Mucosa of stomach (tissue), 1 donor: ENCODE measurements at regions not wholly inside any gene's neighbourhood (a gene's known extent, or its start where the extent isn't known, plus 50 kb on each side); places are given as distances from the start of the nearest gene placed in this dataset.
"Not testable (repeated sequence)": the region's sequence is repeated elsewhere in the genome, so short reads cannot be mapped to it uniquely, and the experiment has no call there.

Source experiments
- H3K27me3 ChIP-seq: one replicate; pipeline ENCODE4 v1.7.0; 2013; ENCODE audit warnings: mild to moderate bottlenecking, low read length; ENCODE audit not compliant: control insufficient read depth, insufficient read depth
- H3K36me3 ChIP-seq: one replicate; pipeline ENCODE4 v1.7.0; 2013; ENCODE audit warnings: low read length; ENCODE audit not compliant: control insufficient read depth, insufficient read depth
- H3K4me1 ChIP-seq: one replicate; pipeline ENCODE4 v1.7.0; 2013; ENCODE audit warnings: mild to moderate bottlenecking, low read length; ENCODE audit not compliant: control insufficient read depth, insufficient read depth
- H3K4me3 ChIP-seq: one replicate; pipeline ENCODE4 v1.7.0; 2013; ENCODE audit warnings: low read length
- H3K9ac ChIP-seq: one replicate; pipeline ENCODE4 v1.7.0; 2013; ENCODE audit warnings: mild to moderate bottlenecking, low read length, moderate library complexity
- H3K9me3 ChIP-seq: one replicate; pipeline ENCODE4 v1.7.0; 2013; ENCODE audit warnings: mild to moderate bottlenecking, low read length, moderate library complexity; ENCODE audit not compliant: control insufficient read depth
- donor health status: Pancreatic carcinoma.

GRCh38 chr20:25864963-25865714 is 168.5 kb upstream of the ZNF337 start:
- not testable (repeated sequence) for H3K9ac ChIP-seq, H3K36me3 ChIP-seq, H3K4me3 ChIP-seq, H3K9me3 ChIP-seq
- Histone ChIP-seq H3K4me1 (peaks cover 25% of the 10 kb centered on the region), H3K27me3 (peaks cover 75% of the 10 kb centered on the region)

GRCh38 chr20:25864326-25864962 is 167.8 kb upstream of the ZNF337 start:
- Histone ChIP-seq H3K4me1 (peaks cover 32% of the 10 kb centered on the region), H3K36me3 (no peaks in the 10 kb centered on the region), H3K4me3 (no peak overlapping the region), H3K27me3 (peaks cover 80% of the 10 kb centered on the region), H3K9me3 (no peaks in the 10 kb centered on the region), H3K9ac (no peak overlapping the region)

GRCh38 chr20:25863536-25864325 is 167.1 kb upstream of the ZNF337 start:
- peak overlapping the region; percentile 36 for H3K4me3 ChIP-seq
- H3K27me3 ChIP-seq = peaks cover 84% of the 10 kb centered on the region
- peak overlapping the region; percentile 41 for H3K9ac ChIP-seq
- no peaks in the 10 kb centered on the region for H3K36me3 ChIP-seq
- peaks cover 32% of the 10 kb centered on the region for H3K4me1 ChIP-seq
- H3K9me3 ChIP-seq = no peaks in the 10 kb centered on the region

GRCh38 chr20:25862967-25863530 is 166.4 kb upstream of the ZNF337 start:
- H3K27me3 ChIP-seq = peaks cover 85% of the 10 kb centered on the region
- peak overlapping the region; percentile 36 for H3K4me3 ChIP-seq
- H3K9ac ChIP-seq = peak overlapping the region; percentile 41
- peaks cover 36% of the 10 kb centered on the region for H3K4me1 ChIP-seq
- H3K9me3 ChIP-seq, H3K36me3 ChIP-seq: not testable (repeated sequence)

GRCh38 chr20:25860531-25861150 is 164.0 kb upstream of the ZNF337 start:
- H3K4me1 ChIP-seq = peaks cover 36% of the 10 kb centered on the region
- peaks cover 73% of the 10 kb centered on the region for H3K27me3 ChIP-seq
- no peak overlapping the region for H3K4me3 ChIP-seq

GRCh38 chr20:25859649-25860530 is 163.2 kb upstream of the ZNF337 start:
- no peak overlapping the region for H3K4me3 ChIP-seq
- no peaks in the 10 kb centered on the region for H3K9me3 ChIP-seq
- peaks cover 36% of the 10 kb centered on the region for H3K4me1 ChIP-seq
- no peak overlapping the region for H3K9ac ChIP-seq
- H3K36me3 ChIP-seq = no peaks in the 10 kb centered on the region
- H3K27me3 ChIP-seq = peaks cover 66% of the 10 kb centered on the region

More at GRCh38 chr20:25860531-25861150, 164.0 kb upstream of the ZNF337 start:
- no peaks in the 10 kb centered on the region for H3K9me3 ChIP-seq
- H3K9ac ChIP-seq = no peak overlapping the region
- H3K36me3 ChIP-seq = no peaks in the 10 kb centered on the region

GRCh38 chr20:25858495-25859425 is 162.1 kb upstream of the ZNF337 start:
- peaks cover 35% of the 10 kb centered on the region for H3K4me1 ChIP-seq

GRCh38 chr20:25857091-25857788 is 160.6 kb upstream of the ZNF337 start:
- Histone ChIP-seq H3K27me3 (peaks cover 40% of the 10 kb centered on the region), H3K4me1 (peaks cover 24% of the 10 kb centered on the region)
- H3K9ac ChIP-seq, H3K9me3 ChIP-seq, H3K4me3 ChIP-seq, H3K36me3 ChIP-seq: not testable (repeated sequence)

More at GRCh38 chr20:25858495-25859425, 162.1 kb upstream of the ZNF337 start:
- Histone ChIP-seq H3K27me3 (peaks cover 54% of the 10 kb centered on the region), H3K4me3 (no peak overlapping the region), H3K9ac (no peak overlapping the region), H3K9me3 (no peaks in the 10 kb centered on the region), H3K36me3 (no peaks in the 10 kb centered on the region)

- Histone ChIP-seq H3K9me3 (no peaks in the 10 kb centered on the region), H3K27me3 (peaks cover 35% of the 10 kb centered on the region), H3K9ac (no peak overlapping the region), H3K4me3 (no peak overlapping the region), H3K4me1 (peaks cover 18% of the 10 kb centered on the region), H3K36me3 (no peaks in the 10 kb centered on the region)
Observed at GRCh38 chr20:25856256-25856884, 159.7 kb upstream of the ZNF337 start.
